ENCODE measurements at regions not wholly inside any gene's neighbourhood (a gene's known extent, or its start where the extent isn't known, plus 50 kb on each side); places are given as distances from the start of the nearest gene placed in this dataset.

DNA sequence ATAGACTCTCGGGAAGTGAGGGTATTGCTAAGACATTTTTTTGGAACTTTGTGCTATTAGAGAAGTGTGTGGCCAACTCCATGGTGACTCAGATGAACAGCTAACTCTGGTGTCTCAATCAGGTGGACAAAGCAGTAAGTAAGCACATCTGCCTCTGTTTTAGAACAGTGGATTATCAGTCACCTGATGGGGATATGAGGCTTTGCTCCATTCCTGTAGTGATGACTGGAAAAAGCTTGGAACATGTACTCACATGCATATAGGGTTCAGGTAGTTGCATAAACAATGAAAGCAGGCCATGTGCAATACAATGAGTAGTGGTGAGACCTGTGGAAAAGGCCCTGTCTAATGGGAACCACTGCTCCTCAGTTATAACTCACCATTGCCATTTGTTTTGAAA, 168.2 kb upstream of the FBN2 start:
- Histone ChIP-seq H3K4me3 (ENCODE audit: insufficient read depth, low read depth, low read length) (no peak overlapping the region), H3K14ac (replicated peaks; ENCODE audit: low read depth, low read length) (no peak overlapping the region), H3K56ac (ENCODE audit: extremely low read depth, insufficient read depth, low read length) (no peak overlapping the region), H3K9ac (ENCODE audit: low read depth, low read length) (no peak overlapping the region), H3K27me3 (ENCODE audit: control insufficient read depth, insufficient read depth, low read length) (no peaks in the 10 kb centered on the region), H2AK9ac (replicated peaks; ENCODE audit: low read depth, low read length, poor library complexity) (no peak overlapping the region), H2BK5ac (ENCODE audit: low read depth, low read length, poor library complexity, severe bottlenecking) (no peak overlapping the region), H4K5ac (ENCODE audit: low read depth, low read length) (no peak overlapping the region), H2AFZ (replicated peaks; ENCODE audit: low read length, poor library complexity) (no peak overlapping the region), H3K9me1 (ENCODE audit: insufficient read depth, low read length) (no peaks in the 10 kb centered on the region), H3K4ac (ENCODE audit: low read depth, low read length) (no peak overlapping the region), H2BK15ac (ENCODE audit: low read depth, low read length) (no peak overlapping the region), H3K36me3 (ENCODE audit: control insufficient read depth, insufficient read depth, low read length) (no peaks in the 10 kb centered on the region), H4K8ac (ENCODE audit: low read depth in 2 of 2, low read length in 2 of 2) (no peak overlapping the region), H4K20me1 (ENCODE audit: insufficient read depth, low read length) (no peaks in the 10 kb centered on the region), H3K4me1 (ENCODE audit: control insufficient read depth, insufficient read depth, low read length) (no peaks in the 10 kb centered on the region), H4K91ac (ENCODE audit: insufficient read depth, low read depth, low read length) (no peak overlapping the region), H3K18ac (ENCODE audit: low read depth, low read length) (no peak overlapping the region), H3K4me2 (ENCODE audit: low read depth, low read length) (no peak overlapping the region), H3K9me3 (ENCODE audit: control insufficient read depth, insufficient read depth, low read length) (no peaks in the 10 kb centered on the region), H2AK5ac (ENCODE audit: low read depth, low read length) (no peak overlapping the region), H3K79me1 (ENCODE audit: low read depth in 1 of 2, low read length in 2 of 2) (no peaks in the 10 kb centered on the region), H2BK120ac (ENCODE audit: low read depth, low read length) (no peak overlapping the region), H3K27ac (ENCODE audit: insufficient read depth, low read length) (no peak overlapping the region), H3K23ac (ENCODE audit: low read depth, low read length) (no peak overlapping the region), H2BK20ac (ENCODE audit: low read depth, low read length) (no peak overlapping the region)
- BruUV-seq (replicated peaks): no TSS peak
- in situ Hi-C loops (cut with MboI; ENCODE audit: low sequenced_read_pairs): no loop called here
- POLR2A ChIA-PET (ENCODE audit: unreplicated experiment): interaction anchor here (0.5 kb wide), 1 partner anchor 54 kb away, joined by 3 read pairs; no protein-coding TSS in a partner anchor
- dilution Hi-C loops (cut with HindIII; ENCODE audit: low sequenced_read_pairs, unreplicated experiment): no loop called here
- no peak for ATAC-seq (ENCODE audit: low read depth)
- intact Hi-C loops (cut with micrococcal nuclease): no loop called here
- CTCF ChIA-PET: no interaction called here
- no peak for DNase-seq
- no peak for TF ChIP-seq FOS (IDR thresholded peaks at IDR 0.05; ENCODE audit: low read depth, low read length)
- no peak for TF ChIP-seq CEBPB (IDR thresholded peaks at IDR 0.05; ENCODE audit: low read depth, low read length)
- no peak for TF ChIP-seq MXI1 (IDR thresholded peaks at IDR 0.05; ENCODE audit: borderline replicate concordance, low read depth, low read length)
- TF ChIP-seq RCOR1 (IDR thresholded peaks at IDR 0.05; ENCODE audit: insufficient replicate concordance, low read length): no peak
- TF ChIP-seq, protein P1, sequence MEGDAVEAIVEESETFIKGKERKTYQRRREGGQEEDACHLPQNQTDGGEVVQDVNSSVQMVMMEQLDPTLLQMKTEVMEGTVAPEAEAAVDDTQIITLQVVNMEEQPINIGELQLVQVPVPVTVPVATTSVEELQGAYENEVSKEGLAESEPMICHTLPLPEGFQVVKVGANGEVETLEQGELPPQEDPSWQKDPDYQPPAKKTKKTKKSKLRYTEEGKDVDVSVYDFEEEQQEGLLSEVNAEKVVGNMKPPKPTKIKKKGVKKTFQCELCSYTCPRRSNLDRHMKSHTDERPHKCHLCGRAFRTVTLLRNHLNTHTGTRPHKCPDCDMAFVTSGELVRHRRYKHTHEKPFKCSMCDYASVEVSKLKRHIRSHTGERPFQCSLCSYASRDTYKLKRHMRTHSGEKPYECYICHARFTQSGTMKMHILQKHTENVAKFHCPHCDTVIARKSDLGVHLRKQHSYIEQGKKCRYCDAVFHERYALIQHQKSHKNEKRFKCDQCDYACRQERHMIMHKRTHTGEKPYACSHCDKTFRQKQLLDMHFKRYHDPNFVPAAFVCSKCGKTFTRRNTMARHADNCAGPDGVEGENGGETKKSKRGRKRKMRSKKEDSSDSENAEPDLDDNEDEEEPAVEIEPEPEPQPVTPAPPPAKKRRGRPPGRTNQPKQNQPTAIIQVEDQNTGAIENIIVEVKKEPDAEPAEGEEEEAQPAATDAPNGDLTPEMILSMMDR (conservative IDR thresholded peaks at IDR 0.05; ENCODE audit: low read depth, low read length): no peak
- no peak for TF ChIP-seq RFX5 (IDR thresholded peaks at IDR 0.05; ENCODE audit: low read depth, low read length)
- no peak for TF ChIP-seq MAZ (IDR thresholded peaks at IDR 0.05; ENCODE audit: borderline replicate concordance, low read depth, low read length)
- WGBS, 2 experiments (ENCODE audit: extremely low coverage in 2 of 2, insufficient read length in 1 of 2): 71% methylated on average over 1 of the region's 1 CpG; no CpG with 5 or more reads in 1 of the 2 experiments
